ACHN (cell line): ENCODE measurements at regions not wholly inside any gene's neighbourhood (a gene's known extent, or its start where the extent isn't known, plus 50 kb on each side); places are given as distances from the start of the nearest gene placed in this dataset.

ENCODE experiments used
- DNase-seq: peaks from one replicate; pipeline ENCODE4 v3.0.0-alpha.2; 2015
- in situ Hi-C: cut with HindIII; loops from 2 replicates; pipeline ENCODE4 v1.10.0; 2017; ENCODE audit warnings: low sequenced_read_pairs, low pct_ligation_motif_present, low pct_unique_long_range_greater_than_20kb

DNA sequence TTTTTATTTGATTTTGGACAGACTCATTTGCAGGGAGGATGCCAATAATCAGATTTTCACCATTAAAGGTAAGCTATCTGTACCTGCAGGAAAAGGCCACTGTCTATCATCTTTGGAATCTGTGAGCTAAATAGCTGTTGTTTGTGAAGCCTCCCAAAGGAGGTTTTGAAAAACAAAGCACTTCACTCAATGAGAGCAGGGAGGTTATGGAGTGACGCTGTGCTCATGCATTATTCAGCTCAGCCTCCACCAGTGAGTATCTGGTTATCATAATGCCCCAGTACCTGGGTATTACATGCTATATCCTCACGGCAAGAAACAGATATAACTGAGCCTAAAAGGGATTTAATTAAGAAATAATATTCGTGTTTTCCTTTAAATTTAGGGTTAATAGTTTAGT is 189.6 kb upstream of the PIK3C3 start:
- no peak for DNase-seq
- in situ Hi-C loops: no loop called here

DNA sequence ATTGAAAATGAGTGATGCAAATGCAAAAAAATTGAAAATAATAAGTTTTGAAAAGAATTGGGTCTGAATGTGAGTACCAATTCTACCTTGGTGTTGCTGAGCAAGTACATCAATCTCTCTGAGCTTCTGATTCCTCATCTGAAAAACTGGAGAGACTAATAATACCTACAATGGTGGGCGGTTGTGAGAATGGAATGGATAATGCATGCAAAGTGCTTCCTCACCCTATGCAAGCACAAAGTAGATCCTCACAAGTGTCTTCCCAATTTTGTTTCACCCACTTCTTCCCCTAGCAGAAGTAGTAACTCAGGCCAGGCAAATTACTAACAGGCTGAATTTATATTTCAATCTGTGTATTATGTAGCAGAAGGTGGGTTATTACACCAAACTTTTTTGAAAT is 191.7 kb upstream of the PIK3C3 start:
- DNase-seq: no peak
- in situ Hi-C loops: no loop called here

DNA sequence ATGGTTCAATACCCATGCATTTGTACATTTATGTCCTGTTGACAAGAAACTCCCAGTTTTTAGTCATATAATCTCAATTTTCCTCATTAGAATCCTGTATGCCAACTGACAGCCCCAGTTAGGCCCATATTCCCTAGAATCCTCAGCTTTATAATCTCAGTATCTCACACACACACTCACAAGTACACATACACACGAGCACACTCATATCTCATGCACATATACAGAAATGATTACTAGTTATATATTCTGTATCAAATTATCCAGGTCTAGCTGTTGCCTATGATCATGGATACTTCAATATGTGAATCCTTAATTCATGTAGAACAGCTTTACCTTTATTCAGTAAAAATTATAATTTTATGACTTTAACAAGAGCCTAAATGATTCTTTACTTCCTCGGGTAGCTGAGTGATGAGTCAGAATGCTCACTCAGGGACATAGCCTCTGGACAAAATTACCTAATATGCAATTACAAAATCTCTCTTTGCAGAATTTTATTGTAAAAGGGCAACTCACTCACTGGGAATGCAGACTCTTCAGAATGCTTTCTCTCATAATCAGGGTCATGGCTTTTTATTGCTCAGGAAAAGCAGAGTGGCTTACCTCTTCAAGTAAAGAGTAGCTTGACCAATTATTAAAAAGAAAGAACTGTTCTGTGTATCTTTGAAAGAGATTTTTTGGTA is 193.6 kb upstream of the PIK3C3 start:
- DNase-seq: peak; percentile 39
- in situ Hi-C loops: no loop called here

DNA sequence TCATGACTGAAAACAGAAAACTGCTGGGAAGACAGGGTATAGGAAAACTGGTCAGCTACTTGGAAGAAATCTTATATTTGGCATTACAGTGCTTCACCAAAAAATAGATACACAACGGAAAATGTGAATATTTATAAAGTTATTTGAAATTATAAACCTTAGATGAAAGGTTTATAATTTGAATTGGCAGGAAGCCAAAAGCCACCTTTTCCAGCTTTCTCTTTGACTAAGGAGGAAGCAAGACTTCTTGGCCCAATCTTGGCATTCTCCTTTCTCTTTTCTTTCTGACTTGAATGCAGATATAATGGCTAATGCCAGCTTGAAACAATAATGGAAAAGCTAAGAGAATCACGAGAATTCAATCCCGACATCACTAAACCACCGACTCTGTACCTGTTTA is 196.5 kb upstream of the PIK3C3 start:
- in situ Hi-C loops: no loop called here
- no peak for DNase-seq

- in situ Hi-C loops: no loop called here
- no peak for DNase-seq
These were observed 198.9 kb upstream of the PIK3C3 start for GRCh38 chr18:41756141-41756540.

DNA sequence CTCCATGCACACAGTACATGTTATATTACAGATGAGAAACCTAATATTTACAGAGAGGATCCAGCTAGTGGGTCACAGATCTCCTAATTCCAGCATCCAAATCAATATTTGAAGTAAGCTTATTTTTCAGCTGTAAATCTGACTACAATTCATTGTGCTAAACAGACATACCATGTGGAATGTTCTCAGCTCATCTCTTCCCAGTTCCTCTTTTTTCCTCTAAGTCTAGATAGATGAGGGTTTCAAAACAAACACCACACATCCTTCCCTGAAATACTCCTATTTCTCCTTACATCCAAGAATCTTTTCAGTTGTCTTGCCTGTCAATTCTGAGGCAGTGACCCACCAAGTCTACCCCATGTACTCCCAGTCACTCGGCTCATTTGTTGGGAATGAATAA is 200.7 kb upstream of the PIK3C3 start:
- in situ Hi-C loops: no loop called here
- no peak for DNase-seq

DNA sequence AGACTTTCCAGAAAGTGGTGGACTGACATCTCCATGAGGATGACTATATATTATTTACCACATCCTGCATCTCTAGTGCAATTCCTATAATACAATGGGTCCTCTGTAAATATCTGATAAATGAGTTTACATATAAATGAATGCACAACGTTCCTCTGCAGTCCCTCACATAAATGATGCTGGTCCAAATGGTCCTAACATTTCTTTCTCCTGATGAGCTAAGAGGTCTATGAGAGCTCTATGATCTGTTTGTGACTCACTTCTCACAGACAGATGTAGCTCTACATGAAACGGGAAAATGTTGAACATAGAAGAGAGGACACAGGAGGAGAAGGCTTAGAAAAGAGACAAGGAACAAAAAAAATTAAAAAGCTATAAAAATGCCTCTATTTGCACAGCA is 201.2 kb upstream of the PIK3C3 start:
- in situ Hi-C loops: no loop called here
- DNase-seq: no peak

DNA sequence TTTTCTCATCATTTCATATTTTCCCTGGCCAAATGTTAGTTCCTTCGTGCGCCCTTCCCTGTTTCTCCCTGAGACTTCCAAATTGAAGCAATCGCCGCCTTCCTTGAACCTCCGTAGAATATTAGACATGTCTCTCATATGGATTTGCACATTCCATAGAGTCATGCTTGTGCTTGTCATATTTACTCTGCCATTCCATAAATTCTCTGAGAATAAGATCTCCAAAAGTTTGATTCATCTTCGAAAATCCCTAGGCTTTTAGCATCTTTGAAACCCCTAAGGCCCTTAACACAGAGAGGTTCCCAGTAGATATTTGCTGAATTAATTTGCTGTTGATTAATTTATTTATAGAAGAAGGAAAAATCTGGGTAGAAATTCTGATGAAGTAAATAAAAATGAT is 202.2 kb upstream of the PIK3C3 start:
- no peak for DNase-seq
- in situ Hi-C loops: no loop called here

DNA sequence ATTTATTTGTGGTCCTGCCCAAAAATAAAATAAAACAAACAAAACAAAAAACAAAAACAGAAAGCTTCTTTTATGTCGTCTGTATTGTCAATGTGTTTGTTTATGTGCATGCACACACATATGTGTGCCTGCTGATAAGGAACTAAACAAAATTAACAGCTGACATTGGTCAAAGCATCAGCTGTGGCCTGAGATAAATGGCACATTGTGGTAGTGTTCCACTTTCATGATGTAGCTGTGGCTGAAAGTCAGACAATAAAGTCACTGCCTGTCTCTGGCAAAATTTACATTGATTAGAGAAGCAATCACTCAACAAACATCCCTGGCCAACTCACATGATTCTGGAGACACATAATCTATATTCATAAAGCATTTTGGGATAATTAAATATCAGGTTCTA is 203.4 kb upstream of the PIK3C3 start:
- in situ Hi-C loops: no loop called here
- DNase-seq: no peak

- in situ Hi-C loops: no loop called here
- DNase-seq: no peak
These were observed 203.9 kb upstream of the PIK3C3 start for GRCh38 chr18:41751161-41751560.

DNA sequence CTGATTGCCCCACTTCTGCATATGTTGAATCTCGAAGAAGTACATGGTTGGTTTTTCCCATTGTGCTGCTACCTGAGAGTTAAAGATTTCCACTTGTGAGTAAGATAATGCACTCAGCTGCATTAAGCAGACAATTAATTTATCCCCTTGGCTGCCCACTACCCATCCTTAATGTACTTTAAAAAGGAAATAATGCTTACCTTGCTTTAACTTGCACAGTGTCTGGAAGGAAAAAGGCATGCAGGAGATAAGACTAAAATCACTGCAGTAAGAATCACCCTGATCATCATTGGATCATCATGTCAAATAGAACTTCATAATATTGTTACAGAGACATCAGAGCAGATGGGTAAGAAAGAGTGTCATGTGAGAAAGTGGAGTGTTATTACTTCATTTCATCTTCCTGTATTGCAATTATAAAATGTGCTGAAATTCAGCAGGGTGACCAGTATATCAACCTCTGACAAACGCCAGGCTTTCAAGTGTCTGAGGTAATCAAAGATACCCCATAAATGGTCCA is 207.3 kb upstream of the PIK3C3 start:
- in situ Hi-C loops: no loop called here
- DNase-seq: no peak

DNA sequence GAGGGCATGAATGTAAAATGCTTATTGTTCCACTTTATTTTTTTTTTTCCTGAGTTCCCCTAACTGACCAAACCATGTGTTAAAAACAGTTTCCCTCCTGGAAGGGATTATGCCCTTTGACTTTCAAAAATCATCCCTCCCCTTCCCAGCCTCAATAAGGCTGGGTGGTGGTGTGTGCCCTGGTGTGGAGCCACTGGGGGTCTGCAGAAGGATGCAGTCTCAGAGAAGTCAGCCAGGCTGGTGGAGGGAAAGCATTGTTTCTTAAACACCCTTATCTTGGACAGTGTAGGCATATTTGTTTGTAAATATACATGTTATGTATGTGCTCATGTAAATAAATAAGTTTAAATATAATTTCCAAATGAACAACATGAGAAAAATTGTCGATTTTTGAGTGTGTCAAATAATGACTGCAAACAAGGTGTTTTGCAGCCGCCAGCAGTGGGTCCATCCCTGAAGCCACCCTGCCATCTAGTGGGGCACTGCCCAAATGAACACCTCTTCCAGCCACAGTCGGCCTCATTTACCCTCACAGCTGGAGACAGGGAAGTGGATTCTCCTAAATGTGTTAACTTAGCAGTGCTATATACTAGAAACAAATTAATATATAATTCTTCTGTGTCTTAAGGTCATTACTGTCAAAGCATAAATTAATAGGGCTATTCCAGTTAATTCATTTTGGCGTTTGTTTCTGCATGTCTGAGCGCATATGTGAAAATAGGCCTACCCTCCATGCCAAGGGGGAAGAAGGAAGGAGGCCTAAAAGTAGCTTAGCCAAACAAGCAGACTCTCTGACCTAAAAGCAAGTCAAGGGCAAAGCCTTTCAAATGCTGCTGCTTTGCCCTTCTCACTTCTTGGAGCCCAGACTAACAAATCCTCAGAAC is 209.6 kb upstream of the PIK3C3 start:
- in situ Hi-C loops: no loop called here
- peak; percentile 39 for DNase-seq

- no peak for DNase-seq
- in situ Hi-C loops: no loop called here
These were observed 210.5 kb upstream of the PIK3C3 start for GRCh38 chr18:41744421-41745030.

DNA sequence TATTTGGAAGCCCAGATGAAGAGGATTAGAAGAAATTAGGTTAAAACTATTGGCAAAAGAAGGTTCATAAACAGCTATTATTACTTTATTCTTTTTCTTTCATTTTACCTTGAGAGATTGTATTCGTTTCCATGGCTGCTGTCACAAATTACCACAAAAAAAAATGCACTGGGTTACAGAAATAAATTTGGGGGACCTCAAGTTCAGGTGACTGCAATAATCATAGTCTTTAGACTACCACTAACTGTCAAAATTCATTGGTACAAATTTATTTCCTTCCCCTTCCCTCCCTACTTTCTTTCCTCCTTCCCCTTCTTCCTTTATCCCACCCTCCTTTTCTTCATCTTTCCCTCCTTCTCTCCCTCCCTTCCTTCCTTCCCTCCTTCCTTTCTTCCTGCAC is 217.8 kb upstream of the PIK3C3 start:
- in situ Hi-C loops: no loop called here
- no peak for DNase-seq

- no peak for DNase-seq
- in situ Hi-C loops: no loop called here
These were observed 220.1 kb upstream of the PIK3C3 start for GRCh38 chr18:41734917-41735316.

DNA sequence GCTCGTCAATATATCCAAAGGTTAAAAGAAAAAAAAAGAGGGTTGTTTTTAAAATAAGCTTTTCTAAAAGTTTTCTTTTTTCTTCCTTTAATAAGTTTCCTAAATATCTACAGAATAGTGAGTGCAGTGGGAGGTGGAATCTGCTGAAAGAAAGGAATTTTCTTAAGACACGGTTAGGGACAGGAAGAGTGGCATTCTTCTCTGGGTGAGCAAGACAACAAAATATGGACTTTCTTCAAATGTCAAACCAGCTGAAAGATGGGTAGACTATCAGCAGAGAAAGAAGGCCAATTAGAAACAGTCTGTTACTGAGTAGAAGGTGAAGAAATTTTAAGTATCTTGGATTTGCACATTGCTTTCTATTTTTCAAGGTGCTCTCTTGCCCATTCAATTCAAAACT is 222.7 kb upstream of the PIK3C3 start:
- in situ Hi-C loops: no loop called here
- DNase-seq: no peak

DNA sequence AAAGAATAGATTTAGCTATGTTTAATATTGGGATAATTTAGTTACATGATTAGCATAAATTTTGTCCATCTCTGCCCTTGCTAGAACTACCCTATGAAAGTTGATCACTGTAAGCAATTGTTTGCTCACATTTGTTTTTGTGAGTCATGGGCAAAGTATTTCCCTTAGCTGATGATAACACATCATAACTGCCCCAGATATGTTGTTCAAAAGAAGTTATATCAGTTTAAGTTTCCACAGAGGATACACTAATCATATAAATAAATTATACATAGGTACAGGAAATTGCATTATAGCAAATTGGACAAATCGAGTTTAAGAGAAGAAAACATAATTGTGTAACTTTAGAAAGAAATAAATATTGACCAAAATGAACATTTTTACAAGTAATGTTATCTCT is 223.2 kb upstream of the PIK3C3 start:
- in situ Hi-C loops: no loop called here

GRCh38 chr18:41724195-41724594 is 230.8 kb upstream of the PIK3C3 start:
- no peak for DNase-seq
- in situ Hi-C loops: no loop called here

More for the DNA sequence above, 223.2 kb upstream of the PIK3C3 start:
- DNase-seq: no peak

DNA sequence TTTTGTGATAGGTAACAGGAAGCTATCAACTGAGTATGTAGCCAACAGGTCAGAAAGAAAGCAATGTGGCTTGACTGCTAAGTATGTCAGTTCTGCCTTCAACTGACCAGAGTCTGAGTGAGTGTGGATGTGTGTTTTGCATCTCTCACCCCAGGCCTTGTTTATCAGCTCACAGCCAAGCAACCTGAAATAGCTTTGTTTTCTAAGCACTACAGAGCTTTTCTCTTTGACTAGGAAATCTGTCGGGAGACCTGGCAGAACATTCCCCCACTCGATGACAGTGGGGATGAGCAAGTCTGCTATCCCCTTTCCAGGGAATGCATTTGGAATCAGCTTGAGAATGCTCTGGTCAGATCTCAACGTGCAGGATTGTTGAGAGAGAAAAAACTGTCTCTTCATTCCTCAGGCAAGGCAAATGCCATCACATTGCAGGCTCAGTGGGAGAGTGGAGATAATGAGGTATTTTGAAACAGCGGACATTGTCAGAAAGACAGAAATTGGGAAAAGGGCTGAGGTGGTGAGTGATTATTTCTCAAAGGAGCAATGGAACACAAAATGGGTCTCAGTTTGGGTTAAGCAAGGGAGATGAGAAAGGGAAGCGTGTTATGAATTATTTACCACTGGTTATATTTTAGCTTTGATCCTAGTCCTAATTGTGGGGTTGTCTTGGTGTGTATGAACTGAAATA is 233.8 kb upstream of the PIK3C3 start:
- in situ Hi-C loops: no loop called here
- DNase-seq: no peak
